Endodermal cell (in vitro differentiated cells): ENCODE measurements at regions not wholly inside any gene's neighbourhood (a gene's known extent, or its start where the extent isn't known, plus 50 kb on each side); places are given as distances from the start of the nearest gene placed in this dataset.
"Not testable (repeated sequence)": the region's sequence is repeated elsewhere in the genome, so short reads cannot be mapped to it uniquely, and the experiment has no call there.

ENCODE experiments used
- DNase-seq: peaks from one replicate; pipeline ENCODE4 v3.0.0-alpha.2; 2017
- H3K27ac ChIP-seq: 2 replicates; pipeline ENCODE4 v1.5.1; 2013; ENCODE audit warnings: mild to moderate bottlenecking, low read depth, low read length, moderate library complexity
- H3K27me3 ChIP-seq: 2 replicates; pipeline ENCODE4 v1.6.1; 2013; ENCODE audit warnings: mild to moderate bottlenecking, low read length, moderate library complexity; ENCODE audit not compliant: insufficient read depth, control insufficient read depth, poor library complexity, severe bottlenecking
- H3K36me3 ChIP-seq: 2 replicates; pipeline ENCODE4 v1.7.0; 2013; ENCODE audit warnings: mild to moderate bottlenecking, low read length, moderate library complexity; ENCODE audit not compliant: control insufficient read depth, insufficient read depth
- H3K4me1 ChIP-seq: one replicate; pipeline ENCODE4 v1.7.0; 2013; ENCODE audit warnings: low read length; ENCODE audit not compliant: control insufficient read depth, insufficient read depth
- H3K4me3 ChIP-seq: 2 replicates; pipeline ENCODE4 v1.5.1; 2013; ENCODE audit warnings: mild to moderate bottlenecking, low read length, moderate library complexity
- H3K9ac ChIP-seq: 2 replicates; pipeline ENCODE4 v1.6.1; 2013; ENCODE audit warnings: mild to moderate bottlenecking, low read length, moderate library complexity; ENCODE audit not compliant: poor library complexity, severe bottlenecking; ENCODE audit errors: extremely low read depth
- H3K9me3 ChIP-seq: 2 replicates; pipeline ENCODE4 v1.6.1; 2013; ENCODE audit warnings: mild to moderate bottlenecking, low read length, moderate library complexity; ENCODE audit not compliant: control insufficient read depth
- H3K27ac Mint-ChIP-seq: 2 replicates; pipeline ENCODE4 v1.8.0; 2020; ENCODE audit warnings: mixed read lengths
- H3K27me3 Mint-ChIP-seq: 2 replicates; pipeline ENCODE4 v1.8.0; 2021; ENCODE audit warnings: mild to moderate bottlenecking, mixed read lengths; ENCODE audit not compliant: insufficient read depth
- H3K36me3 Mint-ChIP-seq: 2 replicates; pipeline ENCODE4 v1.8.0; 2020; ENCODE audit warnings: low read depth, mixed read lengths
- H3K4me1 Mint-ChIP-seq: 2 replicates; pipeline ENCODE4 v1.8.0; 2020; ENCODE audit warnings: mixed read lengths
- H3K4me3 Mint-ChIP-seq: 2 replicates; pipeline ENCODE4 v1.8.0; 2020; ENCODE audit warnings: mild to moderate bottlenecking, moderate library complexity, mixed read lengths
- H3K9me3 Mint-ChIP-seq: 2 replicates; pipeline ENCODE4 v1.8.0; 2020; ENCODE audit warnings: mild to moderate bottlenecking, mixed read lengths
- WGBS, 2 experiments: methylation state at CpG; one replicate each; pipeline versions ENCODE4 v1.1.5 to v1.1.7; 2013; ENCODE audit warnings: missing lambda C conversion rate in 2 of 2, mixed read lengths in 1 of 2; ENCODE audit not compliant: insufficient coverage in 1 of 2, insufficient read length in 1 of 2; 5-methylcytosine and 5-hydroxymethylcytosine counted together

- not testable (repeated sequence) for H3K4me3 Mint-ChIP-seq, DNase-seq, H3K9me3 Mint-ChIP-seq, H3K27ac ChIP-seq, H3K36me3 Mint-ChIP-seq, H3K36me3 ChIP-seq, H3K27ac Mint-ChIP-seq, H3K9ac ChIP-seq, H3K4me1 Mint-ChIP-seq, H3K27me3 Mint-ChIP-seq, H3K4me1 ChIP-seq, H3K27me3 ChIP-seq
- 82 to 85% methylated on average over 4 of the region's 4 CpGs for WGBS, 2 experiments
- peak overlapping the region; percentile 63 for H3K4me3 ChIP-seq
- H3K9me3 ChIP-seq = peaks cover 60% of the 10 kb centered on the region
These were observed 357.3 kb upstream of the WSB1 start for GRCh38 chr17:26936645-26937044.

- not testable (repeated sequence) for H3K4me1 Mint-ChIP-seq, H3K27me3 Mint-ChIP-seq, H3K27me3 ChIP-seq, H3K36me3 Mint-ChIP-seq, H3K4me1 ChIP-seq, H3K27ac ChIP-seq, H3K9ac ChIP-seq, H3K36me3 ChIP-seq, H3K27ac Mint-ChIP-seq, H3K4me3 Mint-ChIP-seq, DNase-seq
- peaks cover 10% of the 10 kb centered on the region for H3K9me3 Mint-ChIP-seq
- Histone ChIP-seq H3K9me3 (peaks cover 65% of the 10 kb centered on the region), H3K4me3 (peak overlapping the region; percentile 19)
- 64 to 68% methylated on average over 1 of the region's 1 CpG for WGBS, 2 experiments
These were observed 356.1 kb upstream of the WSB1 start for GRCh38 chr17:26937750-26938322.

GRCh38 chr17:26939755-26940154 lies 354.2 kb upstream of the WSB1 start:
- H3K4me3 Mint-ChIP-seq, DNase-seq, H3K9ac ChIP-seq, H3K4me1 ChIP-seq, H3K27me3 ChIP-seq, H3K27ac Mint-ChIP-seq, H3K4me1 Mint-ChIP-seq, H3K36me3 Mint-ChIP-seq, H3K27me3 Mint-ChIP-seq, H3K36me3 ChIP-seq, H3K27ac ChIP-seq: not testable (repeated sequence)
- WGBS, 2 experiments = 74 to 82% methylated on average over 8 of the region's 8 CpGs
- H3K9me3 Mint-ChIP-seq = peaks cover 20% of the 10 kb centered on the region
- H3K4me3 ChIP-seq = peak overlapping the region; percentile 51
- H3K9me3 ChIP-seq = peaks cover 73% of the 10 kb centered on the region

GRCh38 chr17:26940587-26940986 lies 353.3 kb upstream of the WSB1 start:
- Histone ChIP-seq H3K4me3 (peak overlapping the region; percentile 51), H3K9me3 (peaks cover 79% of the 10 kb centered on the region)
- H3K27ac Mint-ChIP-seq, H3K36me3 Mint-ChIP-seq, H3K9ac ChIP-seq, H3K36me3 ChIP-seq, H3K4me3 Mint-ChIP-seq, H3K27me3 ChIP-seq, DNase-seq, H3K27me3 Mint-ChIP-seq, H3K4me1 ChIP-seq, H3K4me1 Mint-ChIP-seq, H3K27ac ChIP-seq: not testable (repeated sequence)
- 44 to 55% methylated on average over 2 of the region's 2 CpGs for WGBS, 2 experiments
- peaks cover 28% of the 10 kb centered on the region for H3K9me3 Mint-ChIP-seq
